Peyer's patch (tissue), 4 donors: ENCODE measurements at regions not wholly inside any gene's neighbourhood (a gene's known extent, or its start where the extent isn't known, plus 50 kb on each side); places are given as distances from the start of the nearest gene placed in this dataset.

ENCODE experiments used
- CTCF ChIP-seq, 6 experiments: fragments of 450-650 bp in 4 of 6; fragments of 200-600 bp in 2 of 6; sonication (generic) in 1 of 6; IDR thresholded peaks; one replicate each; pipeline ENCODE4 v1.5.1; 2017 to 2019; ENCODE audit warnings: antibody characterized with exemption in 6 of 6, mild to moderate bottlenecking in 3 of 6, moderate library complexity in 1 of 6
- POLR2A ChIP-seq, 2 donors: fragments of 450-650 bp; IDR thresholded peaks; one replicate each; pipeline ENCODE4 v1.5.1; 2017; ENCODE audit warnings: antibody characterized with exemption in 2 of 2, mild to moderate bottlenecking in 2 of 2, moderate library complexity in 2 of 2

- TF ChIP-seq CTCF (IDR thresholded peaks at IDR 0.05) (no peak), POLR2A (IDR thresholded peaks at IDR 0.05) (no peak)
Measured at GRCh38 chr2:11079136-11079824, 76.0 kb upstream of the SLC66A3 start.
